Panc1 (cell line): ENCODE measurements at regions not wholly inside any gene's neighbourhood (a gene's known extent, or its start where the extent isn't known, plus 50 kb on each side); places are given as distances from the start of the nearest gene placed in this dataset.

Experiments
- ATAC-seq: fragments of 200-7000 bp; cut with Tn5 transposase; 2 replicates; pipeline ENCODE4 v1.9.1; 2020; ENCODE audit warnings: mild to moderate bottlenecking, moderate library complexity
- BruUV-seq: library from RNA; stranded (reverse); fragments of 400-500 nt; replicated peaks from 2 replicates; lab custom pipeline; 2021; lab: Mats Ljungman, UMichigan
- CTCF ChIA-PET: fragments of 300-600 bp; sonication (Branson Sonifier 250); formaldehyde crosslinking; loops from one replicate; lab custom pipeline; 2022; ENCODE audit warnings: antibody characterized with exemption; lab: Charles Lee
- POLR2A ChIA-PET: fragments of 300-600 bp; sonication (Branson Sonifier 250); formaldehyde crosslinking; loops from one replicate; lab custom pipeline; 2022; ENCODE audit warnings: antibody characterized with exemption; lab: Charles Lee
- DNase-seq: peaks from one replicate; pipeline ENCODE4 v3.0.0-alpha.2; 2010; ENCODE audit warnings: low read depth, low spot score
- H3K27ac ChIP-seq: 2 replicates; pipeline ENCODE4 v1.5.1; 2011; ENCODE audit warnings: mild to moderate bottlenecking, low read length, inconsistent platforms
- H3K27me3 ChIP-seq: fragments of 200-500 bp; sonication (Bioruptor generic); 2 replicates; pipeline ENCODE4 v1.6.0; 2014; ENCODE audit warnings: low read length, inconsistent platforms; ENCODE audit not compliant: control insufficient read depth, insufficient read depth
- H3K36me3 ChIP-seq: fragments of 200-500 bp; sonication (Bioruptor generic); 2 replicates; pipeline ENCODE4 v1.5.1; 2014; ENCODE audit warnings: inconsistent platforms, mild to moderate bottlenecking, low read length, moderate library complexity; ENCODE audit not compliant: control insufficient read depth, insufficient read depth
- H3K4me1 ChIP-seq: 2 replicates; pipeline ENCODE4 v1.5.1; 2011; ENCODE audit warnings: inconsistent platforms, mild to moderate bottlenecking, low read length, moderate library complexity; ENCODE audit not compliant: control insufficient read depth, insufficient read depth
- H3K4me3 ChIP-seq, 2 experiments: 2 replicates each; pipeline ENCODE4 v1.5.1; 2011 to 2012; ENCODE audit warnings: low read depth in 2 of 2, low read length in 2 of 2, mild to moderate bottlenecking in 2 of 2, inconsistent platforms in 1 of 2, moderate library complexity in 1 of 2
- H3K9me3 ChIP-seq: fragments of 200-500 bp; sonication (Bioruptor generic); 2 replicates; pipeline ENCODE4 v1.5.1; 2014; ENCODE audit warnings: low read depth, mild to moderate bottlenecking, inconsistent platforms, low read length, moderate library complexity; ENCODE audit not compliant: control insufficient read depth, insufficient read depth
- POLR2AphosphoS5 ChIP-seq: IDR thresholded peaks from 2 replicates; pipeline ENCODE4 v1.6.1; 2012; ENCODE audit warnings: mild to moderate bottlenecking, low read depth, low read length, moderate library complexity
- SIN3A ChIP-seq: IDR thresholded peaks from 2 replicates; pipeline ENCODE4 v1.6.1; 2012; ENCODE audit warnings: low read depth, mild to moderate bottlenecking, low read length, moderate library complexity, borderline replicate concordance; ENCODE audit not compliant: insufficient read depth
- TCF7L2 ChIP-seq: IDR thresholded peaks from 2 replicates; pipeline ENCODE4 v1.6.1; 2011; ENCODE audit warnings: mild to moderate bottlenecking, low read depth, low read length, inconsistent platforms
- in situ Hi-C: cut with HindIII; loops from 2 replicates; pipeline ENCODE4 v1.10.0; 2016; ENCODE audit warnings: low sequenced_read_pairs, low pct_unique_long_range_greater_than_20kb
- intact Hi-C: fragments of 100-400 bp; cut with micrococcal nuclease; formaldehyde crosslinking; loops from one replicate; pipeline ENCODE4 v1.10.0; 2022; ENCODE audit not compliant: unreplicated experiment
- TF ChIP-seq, protein P1 (sequence below): fragments of 450-650 bp; IDR thresholded peaks from 2 replicates; pipeline ENCODE4 v1.5.1; 2017; ENCODE audit warnings: mild to moderate bottlenecking
- TF ChIP-seq, protein P2 (sequence below), 2 experiments: IDR thresholded peaks; 2 replicates each; pipeline ENCODE4 v1.6.1; 2011 to 2012; ENCODE audit warnings: low read depth in 2 of 2, control low read depth in 1 of 2, low read length in 1 of 2, mild to moderate bottlenecking in 1 of 2, moderate library complexity in 1 of 2; ENCODE audit not compliant: insufficient read depth in 1 of 2

DNA sequence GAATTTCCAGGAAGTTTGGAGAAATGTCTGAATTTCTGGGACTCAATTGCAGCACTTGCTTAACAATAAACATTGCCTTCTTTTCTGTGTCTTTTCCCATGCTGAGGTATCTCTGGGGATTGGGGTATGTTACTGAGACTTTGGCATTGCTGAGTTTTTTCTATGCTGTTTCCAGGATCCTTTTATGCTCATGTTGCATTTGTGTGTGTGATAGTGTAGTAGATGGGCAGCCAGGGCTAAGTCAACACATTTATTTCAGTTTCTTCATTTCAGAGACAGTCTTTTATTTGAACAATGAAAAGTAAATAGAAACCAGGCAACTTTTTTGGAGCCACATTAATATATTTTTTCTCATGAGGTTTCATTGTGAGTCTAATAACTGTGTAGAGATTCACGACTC, 1160.3 kb upstream of the TMEM132C start:
- Histone ChIP-seq H3K4me3 (no peak overlapping the region), H3K36me3 (no peaks in the 10 kb centered on the region), H3K4me1 (no peaks in the 10 kb centered on the region), H3K27ac (no peak overlapping the region), H3K27me3 (no peaks in the 10 kb centered on the region), H3K9me3 (no peaks in the 10 kb centered on the region)
- ATAC-seq, result no peak
- TF ChIP-seq, protein P1, sequence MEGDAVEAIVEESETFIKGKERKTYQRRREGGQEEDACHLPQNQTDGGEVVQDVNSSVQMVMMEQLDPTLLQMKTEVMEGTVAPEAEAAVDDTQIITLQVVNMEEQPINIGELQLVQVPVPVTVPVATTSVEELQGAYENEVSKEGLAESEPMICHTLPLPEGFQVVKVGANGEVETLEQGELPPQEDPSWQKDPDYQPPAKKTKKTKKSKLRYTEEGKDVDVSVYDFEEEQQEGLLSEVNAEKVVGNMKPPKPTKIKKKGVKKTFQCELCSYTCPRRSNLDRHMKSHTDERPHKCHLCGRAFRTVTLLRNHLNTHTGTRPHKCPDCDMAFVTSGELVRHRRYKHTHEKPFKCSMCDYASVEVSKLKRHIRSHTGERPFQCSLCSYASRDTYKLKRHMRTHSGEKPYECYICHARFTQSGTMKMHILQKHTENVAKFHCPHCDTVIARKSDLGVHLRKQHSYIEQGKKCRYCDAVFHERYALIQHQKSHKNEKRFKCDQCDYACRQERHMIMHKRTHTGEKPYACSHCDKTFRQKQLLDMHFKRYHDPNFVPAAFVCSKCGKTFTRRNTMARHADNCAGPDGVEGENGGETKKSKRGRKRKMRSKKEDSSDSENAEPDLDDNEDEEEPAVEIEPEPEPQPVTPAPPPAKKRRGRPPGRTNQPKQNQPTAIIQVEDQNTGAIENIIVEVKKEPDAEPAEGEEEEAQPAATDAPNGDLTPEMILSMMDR, result no peak
- TF ChIP-seq SIN3A (no peak), POLR2AphosphoS5 (no peak), TCF7L2 (no peak)
- TF ChIP-seq, protein P2, sequence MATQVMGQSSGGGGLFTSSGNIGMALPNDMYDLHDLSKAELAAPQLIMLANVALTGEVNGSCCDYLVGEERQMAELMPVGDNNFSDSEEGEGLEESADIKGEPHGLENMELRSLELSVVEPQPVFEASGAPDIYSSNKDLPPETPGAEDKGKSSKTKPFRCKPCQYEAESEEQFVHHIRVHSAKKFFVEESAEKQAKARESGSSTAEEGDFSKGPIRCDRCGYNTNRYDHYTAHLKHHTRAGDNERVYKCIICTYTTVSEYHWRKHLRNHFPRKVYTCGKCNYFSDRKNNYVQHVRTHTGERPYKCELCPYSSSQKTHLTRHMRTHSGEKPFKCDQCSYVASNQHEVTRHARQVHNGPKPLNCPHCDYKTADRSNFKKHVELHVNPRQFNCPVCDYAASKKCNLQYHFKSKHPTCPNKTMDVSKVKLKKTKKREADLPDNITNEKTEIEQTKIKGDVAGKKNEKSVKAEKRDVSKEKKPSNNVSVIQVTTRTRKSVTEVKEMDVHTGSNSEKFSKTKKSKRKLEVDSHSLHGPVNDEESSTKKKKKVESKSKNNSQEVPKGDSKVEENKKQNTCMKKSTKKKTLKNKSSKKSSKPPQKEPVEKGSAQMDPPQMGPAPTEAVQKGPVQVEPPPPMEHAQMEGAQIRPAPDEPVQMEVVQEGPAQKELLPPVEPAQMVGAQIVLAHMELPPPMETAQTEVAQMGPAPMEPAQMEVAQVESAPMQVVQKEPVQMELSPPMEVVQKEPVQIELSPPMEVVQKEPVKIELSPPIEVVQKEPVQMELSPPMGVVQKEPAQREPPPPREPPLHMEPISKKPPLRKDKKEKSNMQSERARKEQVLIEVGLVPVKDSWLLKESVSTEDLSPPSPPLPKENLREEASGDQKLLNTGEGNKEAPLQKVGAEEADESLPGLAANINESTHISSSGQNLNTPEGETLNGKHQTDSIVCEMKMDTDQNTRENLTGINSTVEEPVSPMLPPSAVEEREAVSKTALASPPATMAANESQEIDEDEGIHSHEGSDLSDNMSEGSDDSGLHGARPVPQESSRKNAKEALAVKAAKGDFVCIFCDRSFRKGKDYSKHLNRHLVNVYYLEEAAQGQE (IDR thresholded peaks at IDR 0.05; ENCODE audit: insufficient read depth in 1 of 2, low read depth in 2 of 2, low read length in 1 of 2), result no peak
- DNase-seq, result no peak
- ChIA-PET POLR2A (no interaction called here), CTCF (no interaction called here)
- intact Hi-C loops (loop anchor here (5.0 kb wide), 1 partner anchor 276 kb away; no protein-coding TSS in a partner anchor), in situ Hi-C loops (no loop called here)
- no TSS peak for BruUV-seq

DNA sequence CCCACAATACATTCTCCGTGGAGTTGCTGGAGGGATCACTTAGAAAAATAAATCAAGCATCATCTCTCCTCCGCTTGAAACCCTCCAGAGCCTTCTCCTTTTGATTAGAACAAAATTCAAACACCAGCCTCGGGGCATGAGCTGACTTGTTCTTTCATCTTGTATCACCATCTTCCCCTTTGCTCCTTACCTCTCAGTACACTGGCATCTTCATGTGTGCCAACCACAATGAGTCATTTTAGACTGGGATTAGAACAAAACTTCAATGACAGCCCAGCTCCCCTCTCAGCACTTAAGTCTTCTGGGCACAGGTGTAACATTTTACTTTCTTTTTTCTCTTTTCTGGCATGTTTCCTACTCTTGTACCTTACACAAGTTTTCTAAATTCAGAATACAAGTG, 1159.2 kb upstream of the TMEM132C start:
- in situ Hi-C loops, result no loop called here

More for the DNA sequence above, 1159.2 kb upstream of the TMEM132C start:
- DNase-seq (no peak), ATAC-seq (no peak)
- no peak overlapping the region for H3K4me3 ChIP-seq
- ChIA-PET CTCF (no interaction called here), POLR2A (no interaction called here)
- H3K9me3 ChIP-seq, result no peaks in the 10 kb centered on the region
- intact Hi-C loops, result loop anchor here (5.0 kb wide), 1 partner anchor 275 kb away; no protein-coding TSS in a partner anchor
- no peaks in the 10 kb centered on the region for H3K36me3 ChIP-seq
- H3K27ac ChIP-seq, result no peak overlapping the region
- TF ChIP-seq, protein P1, result no peak
- TF ChIP-seq POLR2AphosphoS5, result no peak
- TF ChIP-seq, protein P2 (IDR thresholded peaks at IDR 0.05; ENCODE audit: insufficient read depth in 1 of 2, low read depth in 2 of 2, low read length in 1 of 2), result no peak
- TF ChIP-seq SIN3A, result no peak
- no peaks in the 10 kb centered on the region for H3K27me3 ChIP-seq
- BruUV-seq, result no TSS peak
- H3K4me1 ChIP-seq, result no peaks in the 10 kb centered on the region
